WTC11 (cell line): ENCODE measurements at regions not wholly inside any gene's neighbourhood (a gene's known extent, or its start where the extent isn't known, plus 50 kb on each side); places are given as distances from the start of the nearest gene placed in this dataset.
"Not testable (repeated sequence)": the region's sequence is repeated elsewhere in the genome, so short reads cannot be mapped to it uniquely, and the experiment has no call there.

Experiments used
- CTCF ChIP-seq: fragments of 200-600 bp; IDR thresholded peaks from 2 replicates; pipeline ENCODE4 v1.8.0; 2022; ENCODE audit warnings: antibody characterized with exemption
- GTF2I ChIP-seq: fragments of 250-450 bp; sonication (Bioruptor Pico); conservative IDR thresholded peaks from 2 replicates; pipeline ENCODE4 v1.4.0; 2021; ENCODE audit warnings: mild to moderate bottlenecking
- IRF2 ChIP-seq: sonication (generic); formaldehyde crosslinking; IDR thresholded peaks from 2 replicates; pipeline ENCODE4 v1.8.0; 2022; ENCODE audit warnings: low read depth, missing genetic modification reagents, borderline replicate concordance
- TEAD4 ChIP-seq: sonication (generic); formaldehyde crosslinking; IDR thresholded peaks from 2 replicates; pipeline ENCODE4 v1.8.0; 2022; ENCODE audit warnings: mild to moderate bottlenecking, missing genetic modification reagents
- USF2 ChIP-seq: sonication (generic); formaldehyde crosslinking; IDR thresholded peaks from 2 replicates; pipeline ENCODE4 v1.8.1; 2023; ENCODE audit warnings: mild to moderate bottlenecking, missing genetic modification reagents, moderate library complexity
- ZNF121 ChIP-seq: sonication (generic); formaldehyde crosslinking; IDR thresholded peaks from 2 replicates; pipeline ENCODE4 v1.8.0; 2023; ENCODE audit warnings: missing genetic modification reagents
- ZNF532 ChIP-seq: fragments of 250-450 bp; sonication (Bioruptor Pico); IDR thresholded peaks from 2 replicates; pipeline ENCODE4 v1.9.0; 2021; ENCODE audit warnings: mild to moderate bottlenecking, borderline replicate concordance

- TF ChIP-seq TEAD4 (CRISPR knock-in tag); USF2; CTCF; IRF2 (CRISPR knock-in tag); ZNF121 (CRISPR knock-in tag); GTF2I; ZNF532 (CRISPR knock-in tag): not testable (repeated sequence)
Observed at GRCh38 chr2:16750925-16751214, 85.2 kb upstream of the CYRIA start.
